ENCODE measurements at regions not wholly inside any gene's neighbourhood (a gene's known extent, or its start where the extent isn't known, plus 50 kb on each side); places are given as distances from the start of the nearest gene placed in this dataset.

DNA sequence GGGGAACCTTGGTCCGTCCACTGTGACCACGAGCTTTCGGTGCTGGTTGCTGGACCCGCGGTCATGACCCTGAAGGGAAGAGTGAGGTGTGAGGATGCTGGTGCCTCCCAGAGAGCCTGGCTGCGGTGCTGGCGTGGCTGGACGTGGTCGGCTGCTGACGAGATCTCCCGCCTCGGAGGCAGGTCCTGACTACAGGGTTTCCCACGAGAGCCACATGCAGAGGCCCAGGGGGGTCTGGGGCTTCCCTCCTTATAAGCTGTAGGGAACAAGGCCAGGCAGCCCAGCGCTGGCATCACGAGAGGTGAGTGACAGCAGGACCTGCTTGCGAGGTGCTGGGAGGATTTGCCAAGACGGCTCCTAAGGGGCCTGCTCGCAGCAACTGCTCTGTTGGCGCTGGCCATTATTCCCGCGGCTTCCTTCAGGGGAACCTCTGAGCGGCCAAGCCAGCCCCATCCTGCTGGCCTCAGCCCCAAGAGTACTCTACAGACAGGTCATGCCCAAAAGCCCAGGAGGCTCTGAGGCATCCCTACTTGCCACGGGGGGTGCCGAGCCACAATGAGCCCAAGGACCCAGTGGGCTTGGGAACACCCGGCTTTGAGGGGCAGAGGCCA is 134.8 kb downstream of the FOXL1 start:
- Mint-ChIP-seq H3K9me3 (no peaks in the 10 kb centered on the region), H3K27ac (no peak overlapping the region), H3K36me3 (ENCODE audit: low read depth) (no peaks in the 10 kb centered on the region), H3K4me1 (no peaks in the 10 kb centered on the region), H3K4me3 (no peak overlapping the region), H3K27me3 (peaks cover 8% of the 10 kb centered on the region)
- no peak for DNase-seq
- ChIA-PET POLR2A (no interaction called here), CTCF (no interaction called here)
- TF ChIP-seq, protein P1, sequence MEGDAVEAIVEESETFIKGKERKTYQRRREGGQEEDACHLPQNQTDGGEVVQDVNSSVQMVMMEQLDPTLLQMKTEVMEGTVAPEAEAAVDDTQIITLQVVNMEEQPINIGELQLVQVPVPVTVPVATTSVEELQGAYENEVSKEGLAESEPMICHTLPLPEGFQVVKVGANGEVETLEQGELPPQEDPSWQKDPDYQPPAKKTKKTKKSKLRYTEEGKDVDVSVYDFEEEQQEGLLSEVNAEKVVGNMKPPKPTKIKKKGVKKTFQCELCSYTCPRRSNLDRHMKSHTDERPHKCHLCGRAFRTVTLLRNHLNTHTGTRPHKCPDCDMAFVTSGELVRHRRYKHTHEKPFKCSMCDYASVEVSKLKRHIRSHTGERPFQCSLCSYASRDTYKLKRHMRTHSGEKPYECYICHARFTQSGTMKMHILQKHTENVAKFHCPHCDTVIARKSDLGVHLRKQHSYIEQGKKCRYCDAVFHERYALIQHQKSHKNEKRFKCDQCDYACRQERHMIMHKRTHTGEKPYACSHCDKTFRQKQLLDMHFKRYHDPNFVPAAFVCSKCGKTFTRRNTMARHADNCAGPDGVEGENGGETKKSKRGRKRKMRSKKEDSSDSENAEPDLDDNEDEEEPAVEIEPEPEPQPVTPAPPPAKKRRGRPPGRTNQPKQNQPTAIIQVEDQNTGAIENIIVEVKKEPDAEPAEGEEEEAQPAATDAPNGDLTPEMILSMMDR (IDR thresholded peaks at IDR 0.05): no peak
- no peak for ATAC-seq (ENCODE audit: low read depth)
- intact Hi-C loops (cut with micrococcal nuclease): no loop called here

DNA sequence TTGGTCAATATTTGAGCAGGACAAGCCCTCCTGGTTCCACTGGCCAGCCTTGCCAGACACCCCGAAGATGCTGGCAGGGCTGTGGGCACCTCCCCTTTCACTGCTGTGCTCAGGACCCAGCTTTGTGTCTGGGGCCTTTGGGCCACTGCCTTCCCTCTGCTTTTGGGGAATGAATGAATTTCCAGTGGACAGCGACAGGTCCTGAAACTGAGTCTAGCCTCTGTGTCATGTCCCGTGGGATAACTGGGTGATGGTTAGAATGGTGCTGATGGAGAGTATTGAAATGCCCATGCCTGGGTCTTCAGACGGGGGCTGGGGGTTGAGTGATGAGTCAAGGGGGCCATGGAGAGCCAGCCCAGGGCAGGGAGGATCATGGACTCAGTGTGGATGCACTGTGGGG is 135.8 kb downstream of the FOXL1 start:
- Mint-ChIP-seq H3K4me1 (no peaks in the 10 kb centered on the region), H3K4me3 (no peak overlapping the region), H3K27me3 (peaks cover 9% of the 10 kb centered on the region), H3K9me3 (no peaks in the 10 kb centered on the region), H3K36me3 (ENCODE audit: low read depth) (no peaks in the 10 kb centered on the region), H3K27ac (no peak overlapping the region)
- ATAC-seq (ENCODE audit: low read depth): no peak
- TF ChIP-seq, protein P1 (IDR thresholded peaks at IDR 0.05): no peak
- intact Hi-C loops (cut with micrococcal nuclease): no loop called here
- POLR2A ChIA-PET: no interaction called here
- no peak for DNase-seq
- CTCF ChIA-PET: no interaction called here

DNA sequence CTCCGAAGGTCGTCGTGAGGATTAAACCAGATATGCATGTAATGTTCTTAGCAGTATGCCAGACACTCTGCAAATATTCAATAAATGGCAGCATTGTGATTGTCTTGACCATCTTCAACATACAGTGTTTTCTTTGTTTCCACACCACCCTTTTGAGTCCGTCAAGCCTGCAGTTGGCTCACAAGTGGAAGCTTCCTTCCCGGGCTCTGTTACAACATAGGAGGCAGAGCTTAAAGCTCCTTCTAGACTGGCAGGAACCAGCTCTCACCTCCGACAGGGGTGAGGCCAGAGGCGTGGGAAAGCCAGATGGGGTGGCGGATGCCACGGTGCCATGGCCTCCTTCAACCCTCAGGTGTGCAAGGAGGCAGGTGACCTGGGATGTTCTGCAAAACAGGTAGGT is 138.3 kb downstream of the FOXL1 start:
- ChIA-PET POLR2A (no interaction called here), CTCF (no interaction called here)
- Mint-ChIP-seq H3K4me1 (no peaks in the 10 kb centered on the region), H3K4me3 (no peak overlapping the region), H3K36me3 (ENCODE audit: low read depth) (no peaks in the 10 kb centered on the region), H3K27me3 (peaks cover 9% of the 10 kb centered on the region), H3K27ac (no peak overlapping the region), H3K9me3 (no peaks in the 10 kb centered on the region)
- intact Hi-C loops (cut with micrococcal nuclease): no loop called here
- no peak for ATAC-seq (ENCODE audit: low read depth)
- DNase-seq: no peak
- TF ChIP-seq, protein P1 (IDR thresholded peaks at IDR 0.05): no peak

DNA sequence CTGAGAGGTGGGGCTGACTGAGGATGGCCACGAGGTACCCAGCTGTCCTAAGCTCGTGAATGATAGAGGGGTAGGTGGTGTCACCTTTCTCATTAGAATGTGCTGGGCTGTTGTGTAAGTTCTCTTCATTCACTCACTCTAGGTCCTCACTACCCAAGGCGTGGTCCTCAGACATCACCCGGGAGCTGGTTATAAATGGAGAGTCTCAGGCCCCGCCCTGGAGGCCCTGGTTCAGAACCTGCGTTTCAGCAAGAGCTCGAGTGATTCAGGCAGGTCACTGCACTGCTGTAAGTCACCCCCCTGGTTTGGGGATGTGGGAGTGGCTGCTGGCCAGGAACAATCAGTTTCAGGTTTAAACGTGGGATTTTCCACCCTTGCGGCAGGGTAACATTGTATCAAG is 139.8 kb downstream of the FOXL1 start:
- intact Hi-C loops (cut with micrococcal nuclease): no loop called here
- POLR2A ChIA-PET: no interaction called here
- ATAC-seq (ENCODE audit: low read depth) (no peak), DNase-seq (no peak)
- Mint-ChIP-seq H3K27ac (no peak overlapping the region), H3K4me1 (no peaks in the 10 kb centered on the region), H3K36me3 (ENCODE audit: low read depth) (no peaks in the 10 kb centered on the region), H3K4me3 (no peak overlapping the region), H3K27me3 (peaks cover 9% of the 10 kb centered on the region), H3K9me3 (no peaks in the 10 kb centered on the region)
- CTCF ChIA-PET: no interaction called here
- TF ChIP-seq, protein P1 (IDR thresholded peaks at IDR 0.05): no peak

DNA sequence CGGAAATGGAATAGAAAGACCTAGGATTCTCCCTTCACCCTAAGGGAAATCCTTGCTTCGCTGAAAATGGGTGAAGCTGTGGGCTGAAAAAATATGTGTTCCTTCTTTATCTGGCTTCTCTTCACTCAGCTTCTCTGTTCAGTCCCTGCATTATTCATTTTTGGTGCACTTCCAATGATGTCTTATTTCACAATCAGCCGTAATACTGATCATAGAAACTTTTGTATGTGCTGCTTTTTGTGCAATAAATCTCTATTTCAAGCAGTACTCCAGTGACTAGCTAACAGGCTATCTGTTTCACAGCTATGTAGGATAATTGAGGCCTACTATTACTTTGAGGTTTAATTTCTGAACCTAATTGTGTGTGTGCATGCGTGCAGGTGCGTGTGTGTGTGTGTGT is 144.6 kb downstream of the FOXL1 start:
- DNase-seq (no peak), ATAC-seq (ENCODE audit: low read depth) (no peak)
- no peak overlapping the region for H3K4me3 Mint-ChIP-seq
- POLR2A ChIA-PET: no interaction called here
- peaks cover 2% of the 10 kb centered on the region for H3K27me3 Mint-ChIP-seq
- TF ChIP-seq, protein P1 (IDR thresholded peaks at IDR 0.05): no peak
- H3K9me3 Mint-ChIP-seq: no peaks in the 10 kb centered on the region
- no peak overlapping the region for H3K27ac Mint-ChIP-seq
- intact Hi-C loops (cut with micrococcal nuclease): no loop called here
- H3K4me1 Mint-ChIP-seq: no peaks in the 10 kb centered on the region
- CTCF ChIA-PET: no interaction called here
- no peaks in the 10 kb centered on the region for H3K36me3 Mint-ChIP-seq (ENCODE audit: low read depth)

Measured in activated B cell treated with CpG ODN at 0.5 μM for 24 hours (primary cell).